Cerebellar cortex (tissue), 1 donor: ENCODE measurements at regions not wholly inside any gene's neighbourhood (a gene's known extent, or its start where the extent isn't known, plus 50 kb on each side); places are given as distances from the start of the nearest gene placed in this dataset.

Experiments
- DNase-seq: peaks from one replicate; pipeline ENCODE4 v3.0.0-alpha.2; 2015; ENCODE audit warnings: low spot score

GRCh38 chr22:48537343-48537680 lies 1290.4 kb downstream of the BRD1 start:
- no peak for DNase-seq

- DNase-seq: peak; percentile 89
Observed at GRCh38 chr22:48536541-48537342, 1290.9 kb downstream of the BRD1 start.

GRCh38 chr22:48535868-48536540 lies 1291.7 kb downstream of the BRD1 start:
- DNase-seq: no peak

GRCh38 chr22:48534395-48534958 lies 1293.2 kb downstream of the BRD1 start:
- DNase-seq: no peak

- DNase-seq: no peak
Observed at GRCh38 chr22:48532986-48533385, 1294.7 kb downstream of the BRD1 start.

- DNase-seq: no peak
Observed at GRCh38 chr22:48531761-48532435, 1295.8 kb downstream of the BRD1 start.

- no peak for DNase-seq
Observed at GRCh38 chr22:48531108-48531507, 1296.6 kb downstream of the BRD1 start.

GRCh38 chr22:48530666-48531065 lies 1297.0 kb downstream of the BRD1 start:
- no peak for DNase-seq

- no peak for DNase-seq
Observed at GRCh38 chr22:48528221-48528915, 1299.3 kb downstream of the BRD1 start.

- no peak for DNase-seq
Observed at GRCh38 chr22:48523761-48524160, 1303.9 kb downstream of the BRD1 start.

- DNase-seq: no peak
Observed at GRCh38 chr22:48523091-48523490, 1304.6 kb downstream of the BRD1 start.

- no peak for DNase-seq
Observed at GRCh38 chr22:48522271-48522670, 1305.4 kb downstream of the BRD1 start.

- no peak for DNase-seq
Observed at GRCh38 chr22:48520884-48521588, 1306.6 kb downstream of the BRD1 start.

- DNase-seq: no peak
Observed at GRCh38 chr22:48520207-48520606, 1307.5 kb downstream of the BRD1 start.

GRCh38 chr22:48517039-48518030 lies 1310.3 kb downstream of the BRD1 start:
- DNase-seq: peak; percentile 76

- DNase-seq: no peak
Observed at GRCh38 chr22:48516571-48516970, 1311.1 kb downstream of the BRD1 start.

GRCh38 chr22:48515571-48516200 lies 1312.0 kb downstream of the BRD1 start:
- no peak for DNase-seq

- DNase-seq: no peak
Observed at GRCh38 chr22:48513929-48514328, 1313.7 kb downstream of the BRD1 start.

- no peak for DNase-seq
Observed at GRCh38 chr22:48513446-48513845, 1314.2 kb downstream of the BRD1 start.
